ENCODE measurements at regions not wholly inside any gene's neighbourhood (a gene's known extent, or its start where the extent isn't known, plus 50 kb on each side); places are given as distances from the start of the nearest gene placed in this dataset.

DNA sequence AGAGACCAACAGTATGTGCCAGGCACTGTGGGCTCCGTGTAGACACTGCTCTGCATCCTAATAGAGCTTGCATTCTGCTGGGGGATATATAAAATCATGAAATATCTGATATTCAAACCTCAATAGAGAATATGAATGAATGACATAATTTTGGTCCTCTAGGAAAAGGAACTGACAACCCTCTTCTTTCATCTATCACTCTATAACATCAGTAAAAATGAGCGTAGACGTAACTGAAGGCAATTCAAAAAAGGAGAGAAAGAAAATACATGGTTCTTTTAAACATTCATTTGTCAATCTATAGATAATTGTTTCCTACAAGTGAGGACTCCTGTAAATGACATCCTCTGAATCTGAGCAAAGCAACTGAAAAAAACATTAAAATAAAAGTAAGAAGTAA is 607.4 kb upstream of the LRRN3 start:
- intact Hi-C loops (cut with DNase I): no loop called here
- Histone ChIP-seq H3K4me1 (no peaks in the 10 kb centered on the region), H3K4me3 (replicated peaks in 1 of 3) (no peak overlapping the region), H3K27me3 (no peaks in the 10 kb centered on the region), H3K9me3 (no peaks in the 10 kb centered on the region), H3K36me3 (no peaks in the 10 kb centered on the region), H3K27ac (no peak overlapping the region)
- 89 to 91% methylated on average over 3 of the region's 3 CpGs for whole genome bisulfite sequencing, 2 donors
- no peak for DNase-seq
- TF ChIP-seq CTCF (IDR thresholded peaks at IDR 0.05) (no peak), POLR2A (IDR thresholded peaks at IDR 0.05) (no peak)

DNA sequence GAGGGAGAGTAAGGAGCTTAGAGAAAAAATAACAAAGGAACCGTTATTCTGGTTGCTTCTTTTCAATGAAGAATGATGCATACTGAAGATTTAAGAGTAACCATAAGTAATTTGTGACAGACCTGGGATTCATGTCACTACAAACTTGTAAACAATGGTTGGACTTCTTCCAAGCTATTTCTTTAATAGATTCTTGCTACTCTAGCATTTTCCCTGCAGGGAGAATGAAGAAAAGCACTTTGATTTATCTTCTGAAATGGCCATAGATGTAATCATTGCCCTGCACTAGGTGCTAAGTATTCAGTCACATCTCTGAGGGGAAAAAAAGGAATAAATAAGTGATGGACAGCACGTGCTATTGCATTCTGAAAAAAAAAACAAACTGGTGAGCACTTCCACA is 606.6 kb upstream of the LRRN3 start:
- DNase-seq: no peak
- Histone ChIP-seq H3K4me3 (replicated peaks in 1 of 3) (no peak overlapping the region), H3K9me3 (no peaks in the 10 kb centered on the region), H3K4me1 (no peaks in the 10 kb centered on the region), H3K27ac (no peak overlapping the region), H3K27me3 (no peaks in the 10 kb centered on the region), H3K36me3 (no peaks in the 10 kb centered on the region)
- no peak for TF ChIP-seq CTCF (IDR thresholded peaks at IDR 0.05)
- WGBS, 2 donors: 64 to 66% methylated on average over 2 of the region's 2 CpGs
- intact Hi-C loops (cut with DNase I): no loop called here

GRCh38 chr7:110486549-110486948 is 604.4 kb upstream of the LRRN3 start:
- Histone ChIP-seq H3K27me3 (no peaks in the 10 kb centered on the region), H3K9me3 (no peaks in the 10 kb centered on the region), H3K27ac (no peak overlapping the region), H3K4me3 (replicated peaks in 1 of 3) (no peak overlapping the region), H3K4me1 (no peaks in the 10 kb centered on the region), H3K36me3 (no peaks in the 10 kb centered on the region)
- DNase-seq: no peak
- intact Hi-C loops (cut with DNase I): no loop called here
- TF ChIP-seq CTCF (IDR thresholded peaks at IDR 0.05) (no peak), POLR2A (IDR thresholded peaks at IDR 0.05) (no peak)
- WGBS, 2 donors: 90 to 92% methylated on average over 2 of the region's 2 CpGs

GRCh38 chr7:110502888-110503465 is 588.0 kb upstream of the LRRN3 start:
- no peak for TF ChIP-seq POLR2A (IDR thresholded peaks at IDR 0.05)
- no peak for TF ChIP-seq CTCF (IDR thresholded peaks at IDR 0.05)
- no peaks in the 10 kb centered on the region for H3K27me3 ChIP-seq
- no peaks in the 10 kb centered on the region for H3K9me3 ChIP-seq
- intact Hi-C loops (cut with DNase I): no loop called here
- 81 to 83% methylated on average over 1 of the region's 1 CpG for WGBS, 2 donors
- no peaks in the 10 kb centered on the region for H3K4me1 ChIP-seq
- no peak for DNase-seq
- no peaks in the 10 kb centered on the region for H3K36me3 ChIP-seq
- no peak overlapping the region for H3K27ac ChIP-seq
- H3K4me3 ChIP-seq (replicated peaks in 1 of 3): no peak overlapping the region

GRCh38 chr7:110507369-110507768 is 583.6 kb upstream of the LRRN3 start:
- no peaks in the 10 kb centered on the region for H3K9me3 ChIP-seq
- 69 to 85% methylated on average over 1 of the region's 1 CpG for WGBS, 2 donors
- intact Hi-C loops (cut with DNase I): no loop called here

More at GRCh38 chr7:110507369-110507768, 583.6 kb upstream of the LRRN3 start:
- H3K4me1 ChIP-seq: no peaks in the 10 kb centered on the region
- no peak overlapping the region for H3K27ac ChIP-seq
- no peak overlapping the region for H3K4me3 ChIP-seq (replicated peaks in 1 of 3)
- TF ChIP-seq CTCF (IDR thresholded peaks at IDR 0.05) (no peak), POLR2A (IDR thresholded peaks at IDR 0.05) (no peak)
- no peaks in the 10 kb centered on the region for H3K36me3 ChIP-seq
- no peak for DNase-seq
- no peaks in the 10 kb centered on the region for H3K27me3 ChIP-seq

Data from thyroid gland (tissue), 4 donors.